HL-60/S4 treated with retinoic acid at 250 ng/mL for 4 days and 3 days (cell line): ENCODE measurements at regions not wholly inside any gene's neighbourhood (a gene's known extent, or its start where the extent isn't known, plus 50 kb on each side); places are given as distances from the start of the nearest gene placed in this dataset.

Experiments used
- in situ Hi-C: fragments of 300-500 bp; cut with MboI; formaldehyde crosslinking; loops from 2 replicates; pipeline ENCODE4 v1.7.0; 2022; ENCODE audit warnings: low sequenced_read_pairs

- in situ Hi-C loops, result no loop called here
Observed at GRCh38 chr18:71597219-71597618, 946.9 kb downstream of the CBLN2 start.

GRCh38 chr18:71583252-71583651, 960.9 kb downstream of the CBLN2 start:
- in situ Hi-C loops, result no loop called here

GRCh38 chr18:71554686-71555085, 989.5 kb downstream of the CBLN2 start:
- in situ Hi-C loops, result no loop called here

GRCh38 chr18:71541643-71542042, 1002.5 kb downstream of the CBLN2 start:
- in situ Hi-C loops, result no loop called here

- in situ Hi-C loops, result no loop called here
Observed at GRCh38 chr18:71529703-71530303, 1014.3 kb downstream of the CBLN2 start.

- in situ Hi-C loops, result no loop called here
Observed at GRCh38 chr18:71523483-71524435, 1020.4 kb downstream of the CBLN2 start.

GRCh38 chr18:71505526-71505925, 1038.6 kb downstream of the CBLN2 start:
- in situ Hi-C loops, result no loop called here

GRCh38 chr18:71503222-71503621, 1040.9 kb downstream of the CBLN2 start:
- in situ Hi-C loops, result no loop called here

GRCh38 chr18:71485611-71486010, 1058.5 kb downstream of the CBLN2 start:
- in situ Hi-C loops, result no loop called here

- in situ Hi-C loops, result no loop called here
Observed at GRCh38 chr18:71471963-71472725, 1072.0 kb downstream of the CBLN2 start.

- in situ Hi-C loops, result no loop called here
Observed at GRCh38 chr18:71456206-71456605, 1087.9 kb downstream of the CBLN2 start.

GRCh38 chr18:71450257-71450656, 1093.9 kb downstream of the CBLN2 start:
- in situ Hi-C loops, result no loop called here

GRCh38 chr18:71443706-71444480, 1100.2 kb downstream of the CBLN2 start:
- in situ Hi-C loops, result no loop called here

GRCh38 chr18:71442731-71443141, 1101.4 kb downstream of the CBLN2 start:
- in situ Hi-C loops, result no loop called here

- in situ Hi-C loops, result no loop called here
Observed at GRCh38 chr18:71441156-71441555, 1103.0 kb downstream of the CBLN2 start.

- in situ Hi-C loops, result no loop called here
Observed at GRCh38 chr18:71437511-71437910, 1106.6 kb downstream of the CBLN2 start.

- in situ Hi-C loops, result no loop called here
Observed at GRCh38 chr18:71433373-71433772, 1110.8 kb downstream of the CBLN2 start.

GRCh38 chr18:71431689-71432088, 1112.5 kb downstream of the CBLN2 start:
- in situ Hi-C loops, result no loop called here

GRCh38 chr18:71431171-71431570, 1113.0 kb downstream of the CBLN2 start:
- in situ Hi-C loops, result no loop called here

- in situ Hi-C loops, result no loop called here
Observed at GRCh38 chr18:71426441-71426840, 1117.7 kb downstream of the CBLN2 start.
